ENCODE measurements at regions not wholly inside any gene's neighbourhood (a gene's known extent, or its start where the extent isn't known, plus 50 kb on each side); places are given as distances from the start of the nearest gene placed in this dataset.
A peak's percentile ranks its signal among the peaks of the same experiment; 100 is the strongest.

- DNase-seq (no peak), ATAC-seq (no peak), FAIRE-seq (no peak)
- intact Hi-C loops (cut with DNase I) = no loop called here
- no peaks in the 10 kb centered on the region for H3K27me3 ChIP-seq
- H3K36me3 ChIP-seq = no peaks in the 10 kb centered on the region
- no peak overlapping the region for H3K27ac ChIP-seq
- H3K4me3 ChIP-seq = no peak overlapping the region
- WGBS, 2 donors = 38 to 43% methylated on average over 2 of the region's 2 CpGs
- no peaks in the 10 kb centered on the region for H3K9me3 ChIP-seq
- no peak for TF ChIP-seq CTCF (IDR thresholded peaks at IDR 0.05)
- H3K4me1 ChIP-seq = no peaks in the 10 kb centered on the region
These were observed 90.7 kb downstream of the RTP4 start for GRCh38 chr3:187458921-187459320.

- H3K4me3 ChIP-seq = no peak overlapping the region
- WGBS, 2 donors = 67 to 75% methylated on average over 2 of the region's 2 CpGs
- H3K4me1 ChIP-seq = no peaks in the 10 kb centered on the region
- no peaks in the 10 kb centered on the region for H3K36me3 ChIP-seq
- intact Hi-C loops (cut with DNase I) = no loop called here
- no peak for TF ChIP-seq CTCF (IDR thresholded peaks at IDR 0.05)
- H3K27ac ChIP-seq = no peak overlapping the region
- no peaks in the 10 kb centered on the region for H3K27me3 ChIP-seq
- H3K9me3 ChIP-seq = no peaks in the 10 kb centered on the region
- no peak for DNase-seq
- ATAC-seq = no peak
- FAIRE-seq = no peak
These were observed 90.2 kb downstream of the RTP4 start for GRCh38 chr3:187458383-187458782.

- H3K36me3 ChIP-seq = no peaks in the 10 kb centered on the region
- ATAC-seq (no peak), FAIRE-seq (no peak), DNase-seq (peak in 4 of 6 donors; percentile 5 to 41 (median 26))
- intact Hi-C loops (cut with DNase I) = no loop called here
- no peaks in the 10 kb centered on the region for H3K4me1 ChIP-seq
- H3K27me3 ChIP-seq = no peaks in the 10 kb centered on the region
- WGBS, 2 donors = 0 to 4% methylated on average over 1 of the region's 1 CpG
- H3K9me3 ChIP-seq = no peaks in the 10 kb centered on the region
- no peak overlapping the region for H3K4me3 ChIP-seq
- TF ChIP-seq CTCF (IDR thresholded peaks at IDR 0.05) = no peak
- H3K27ac ChIP-seq = no peak overlapping the region
These were observed 88.1 kb downstream of the RTP4 start for GRCh38 chr3:187456250-187456649.

GRCh38 chr3:187454085-187454815, 86.1 kb downstream of the RTP4 start:
- WGBS, 2 donors = 60 to 74% methylated on average over 6 of the region's 6 CpGs
- intact Hi-C loops (cut with DNase I) = no loop called here
- FAIRE-seq (no peak), ATAC-seq (no peak), DNase-seq (no peak)
- Histone ChIP-seq H3K36me3 (no peaks in the 10 kb centered on the region), H3K4me1 (no peaks in the 10 kb centered on the region), H3K4me3 (no peak overlapping the region), H3K27ac (no peak overlapping the region), H3K27me3 (no peaks in the 10 kb centered on the region), H3K9me3 (no peaks in the 10 kb centered on the region)
- no peak for TF ChIP-seq CTCF (IDR thresholded peaks at IDR 0.05)

- no peaks in the 10 kb centered on the region for H3K4me1 ChIP-seq
- 51 to 60% methylated on average over 7 of the region's 7 CpGs for WGBS, 2 donors
- intact Hi-C loops (cut with DNase I) = no loop called here
- H3K27me3 ChIP-seq = no peaks in the 10 kb centered on the region
- ATAC-seq (no peak), DNase-seq (no peak), FAIRE-seq (no peak)
- H3K36me3 ChIP-seq = no peaks in the 10 kb centered on the region
- TF ChIP-seq CTCF (IDR thresholded peaks at IDR 0.05) = no peak
- no peak overlapping the region for H3K27ac ChIP-seq
- H3K9me3 ChIP-seq = no peaks in the 10 kb centered on the region
- no peak overlapping the region for H3K4me3 ChIP-seq
These were observed 82.4 kb downstream of the RTP4 start for GRCh38 chr3:187450431-187451190.
